ENCODE measurements at regions not wholly inside any gene's neighbourhood (a gene's known extent, or its start where the extent isn't known, plus 50 kb on each side); places are given as distances from the start of the nearest gene placed in this dataset.

- no peak for DNase-seq (ENCODE audit: low spot score)
- no peak for TF ChIP-seq EZH2phosphoT487 (IDR thresholded peaks at IDR 0.05; ENCODE audit: borderline replicate concordance, low read depth, low read length)
- TF ChIP-seq, protein P1, sequence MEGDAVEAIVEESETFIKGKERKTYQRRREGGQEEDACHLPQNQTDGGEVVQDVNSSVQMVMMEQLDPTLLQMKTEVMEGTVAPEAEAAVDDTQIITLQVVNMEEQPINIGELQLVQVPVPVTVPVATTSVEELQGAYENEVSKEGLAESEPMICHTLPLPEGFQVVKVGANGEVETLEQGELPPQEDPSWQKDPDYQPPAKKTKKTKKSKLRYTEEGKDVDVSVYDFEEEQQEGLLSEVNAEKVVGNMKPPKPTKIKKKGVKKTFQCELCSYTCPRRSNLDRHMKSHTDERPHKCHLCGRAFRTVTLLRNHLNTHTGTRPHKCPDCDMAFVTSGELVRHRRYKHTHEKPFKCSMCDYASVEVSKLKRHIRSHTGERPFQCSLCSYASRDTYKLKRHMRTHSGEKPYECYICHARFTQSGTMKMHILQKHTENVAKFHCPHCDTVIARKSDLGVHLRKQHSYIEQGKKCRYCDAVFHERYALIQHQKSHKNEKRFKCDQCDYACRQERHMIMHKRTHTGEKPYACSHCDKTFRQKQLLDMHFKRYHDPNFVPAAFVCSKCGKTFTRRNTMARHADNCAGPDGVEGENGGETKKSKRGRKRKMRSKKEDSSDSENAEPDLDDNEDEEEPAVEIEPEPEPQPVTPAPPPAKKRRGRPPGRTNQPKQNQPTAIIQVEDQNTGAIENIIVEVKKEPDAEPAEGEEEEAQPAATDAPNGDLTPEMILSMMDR (conservative IDR thresholded peaks at IDR 0.05; ENCODE audit: low read length), result no peak
- intact Hi-C loops (cut with micrococcal nuclease; ENCODE audit: unreplicated experiment), result no loop called here
- no TSS peak for BruUV-seq (replicated peaks)
- Histone ChIP-seq H3K4me2 (ENCODE audit: low read length) (no peak overlapping the region), H3K4me3 (ENCODE audit: low read depth, low read length, poor library complexity, severe bottlenecking) (no peak overlapping the region), H3K27ac (ENCODE audit: low read depth, low read length, poor library complexity, severe bottlenecking) (no peak overlapping the region), H3K9me2 (ENCODE audit: insufficient read depth, low read length) (no peaks in the 10 kb centered on the region), H4K20me1 (ENCODE audit: insufficient read depth, low read length) (no peaks in the 10 kb centered on the region), H2AFZ (ENCODE audit: low read length) (no peak overlapping the region), H3K9me3 (ENCODE audit: low read length) (no peaks in the 10 kb centered on the region), H3K79me2 (ENCODE audit: insufficient read depth, low read depth, low read length) (no peaks in the 10 kb centered on the region), H3K36me3 (ENCODE audit: insufficient read depth, low read length) (no peaks in the 10 kb centered on the region), H3K4me1 (ENCODE audit: insufficient read depth, low read length, poor library complexity, severe bottlenecking) (no peaks in the 10 kb centered on the region)
- CTCF ChIA-PET (ENCODE audit: unreplicated experiment), result no interaction called here
- POLR2A ChIA-PET, result interaction anchor here (0.5 kb wide), 1 partner anchor 559 kb away, joined by 3 read pairs; no protein-coding TSS in a partner anchor
Observed at GRCh38 chr1:81237473-81238089, 563.2 kb upstream of the ADGRL2 start.

- TF ChIP-seq, protein P1 (conservative IDR thresholded peaks at IDR 0.05; ENCODE audit: low read length), result no peak
- TF ChIP-seq EZH2phosphoT487 (IDR thresholded peaks at IDR 0.05; ENCODE audit: borderline replicate concordance, low read depth, low read length), result no peak
- Histone ChIP-seq H2AFZ (ENCODE audit: low read length) (no peak overlapping the region), H3K9me3 (ENCODE audit: low read length) (no peaks in the 10 kb centered on the region), H3K9me2 (ENCODE audit: insufficient read depth, low read length) (no peaks in the 10 kb centered on the region), H3K36me3 (ENCODE audit: insufficient read depth, low read length) (no peaks in the 10 kb centered on the region), H3K79me2 (ENCODE audit: insufficient read depth, low read depth, low read length) (no peaks in the 10 kb centered on the region), H3K27ac (ENCODE audit: low read depth, low read length, poor library complexity, severe bottlenecking) (no peak overlapping the region), H4K20me1 (ENCODE audit: insufficient read depth, low read length) (no peaks in the 10 kb centered on the region), H3K4me1 (ENCODE audit: insufficient read depth, low read length, poor library complexity, severe bottlenecking) (no peaks in the 10 kb centered on the region), H3K4me3 (ENCODE audit: low read depth, low read length, poor library complexity, severe bottlenecking) (no peak overlapping the region), H3K4me2 (ENCODE audit: low read length) (no peak overlapping the region)
- POLR2A ChIA-PET, result no interaction called here
- CTCF ChIA-PET (ENCODE audit: unreplicated experiment), result no interaction called here
- no TSS peak for BruUV-seq (replicated peaks)
- intact Hi-C loops (cut with micrococcal nuclease; ENCODE audit: unreplicated experiment), result no loop called here
- DNase-seq (ENCODE audit: low spot score), result no peak
Observed at GRCh38 chr1:81234237-81234636, 566.5 kb upstream of the ADGRL2 start.

GRCh38 chr1:81233591-81233990 lies 567.1 kb upstream of the ADGRL2 start:
- Histone ChIP-seq H2AFZ (ENCODE audit: low read length) (no peak overlapping the region), H3K36me3 (ENCODE audit: insufficient read depth, low read length) (no peaks in the 10 kb centered on the region), H3K79me2 (ENCODE audit: insufficient read depth, low read depth, low read length) (no peaks in the 10 kb centered on the region), H3K4me3 (ENCODE audit: low read depth, low read length, poor library complexity, severe bottlenecking) (no peak overlapping the region), H3K4me1 (ENCODE audit: insufficient read depth, low read length, poor library complexity, severe bottlenecking) (no peaks in the 10 kb centered on the region), H3K9me2 (ENCODE audit: insufficient read depth, low read length) (no peaks in the 10 kb centered on the region), H4K20me1 (ENCODE audit: insufficient read depth, low read length) (no peaks in the 10 kb centered on the region), H3K9me3 (ENCODE audit: low read length) (no peaks in the 10 kb centered on the region), H3K27ac (ENCODE audit: low read depth, low read length, poor library complexity, severe bottlenecking) (no peak overlapping the region), H3K4me2 (ENCODE audit: low read length) (no peak overlapping the region)
- TF ChIP-seq EZH2phosphoT487 (IDR thresholded peaks at IDR 0.05; ENCODE audit: borderline replicate concordance, low read depth, low read length), result no peak
- TF ChIP-seq, protein P1 (conservative IDR thresholded peaks at IDR 0.05; ENCODE audit: low read length), result no peak
- CTCF ChIA-PET (ENCODE audit: unreplicated experiment), result no interaction called here
- POLR2A ChIA-PET, result interaction anchor here (0.6 kb wide), 2 partner anchors 31 to 873 kb away, joined by 5 to 7 read pairs; no protein-coding TSS in a partner anchor
- no TSS peak for BruUV-seq (replicated peaks)
- no peak for DNase-seq (ENCODE audit: low spot score)
- intact Hi-C loops (cut with micrococcal nuclease; ENCODE audit: unreplicated experiment), result no loop called here
